ENCODE measurements at regions not wholly inside any gene's neighbourhood (a gene's known extent, or its start where the extent isn't known, plus 50 kb on each side); places are given as distances from the start of the nearest gene placed in this dataset.

DNA sequence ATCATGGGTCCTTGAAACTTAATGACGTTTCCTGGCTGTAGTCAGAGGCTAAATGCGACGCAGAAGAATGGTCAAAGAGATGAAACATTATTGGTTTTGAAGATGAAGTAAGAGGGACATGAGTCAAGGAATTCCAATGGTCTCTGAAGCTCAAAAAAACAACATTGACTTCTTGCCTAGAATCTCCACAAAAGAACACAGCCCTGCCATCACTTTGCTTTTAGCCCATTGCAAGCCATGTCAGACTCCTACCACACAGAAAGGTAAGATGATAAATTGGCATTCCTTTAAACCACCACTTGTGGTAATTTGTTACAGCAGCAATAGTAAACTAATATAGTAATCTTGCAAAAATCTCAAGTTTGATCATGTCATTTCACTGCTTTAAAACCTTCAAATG, 109.4 kb downstream of the TMEM26 start:
- H3K36me3 ChIP-seq (ENCODE audit: control insufficient read depth in 4 of 4, insufficient read depth in 3 of 4, low read depth in 1 of 4, low read length in 3 of 4) = no peaks in the 10 kb centered on the region
- H3K27ac ChIP-seq (ENCODE audit: low read depth in 1 of 2, low read length in 2 of 2) = no peak overlapping the region
- no peak overlapping the region for H3K4me3 ChIP-seq (ENCODE audit: low read depth in 1 of 3, low read length in 3 of 3)
- H3K27me3 ChIP-seq (ENCODE audit: control insufficient read depth in 4 of 4, insufficient read depth in 4 of 4, low read length in 3 of 4) = no peaks in the 10 kb centered on the region
- no peak overlapping the region for H3K9ac ChIP-seq (ENCODE audit: low read depth in 1 of 2, low read length in 2 of 2)
- 70% methylated on average over 3 of the region's 3 CpGs for WGBS
- H3K9me3 ChIP-seq (ENCODE audit: control insufficient read depth in 4 of 4, low read length in 3 of 4) = no peaks in the 10 kb centered on the region
- TF ChIP-seq EGR1 (IDR thresholded peaks at IDR 0.05; ENCODE audit: low read depth in 2 of 2) (no peak), TAF1 (conservative IDR thresholded peaks at IDR 0.05) (no peak), YY1 (IDR thresholded peaks at IDR 0.05) (no peak)
- TF ChIP-seq, protein P1, sequence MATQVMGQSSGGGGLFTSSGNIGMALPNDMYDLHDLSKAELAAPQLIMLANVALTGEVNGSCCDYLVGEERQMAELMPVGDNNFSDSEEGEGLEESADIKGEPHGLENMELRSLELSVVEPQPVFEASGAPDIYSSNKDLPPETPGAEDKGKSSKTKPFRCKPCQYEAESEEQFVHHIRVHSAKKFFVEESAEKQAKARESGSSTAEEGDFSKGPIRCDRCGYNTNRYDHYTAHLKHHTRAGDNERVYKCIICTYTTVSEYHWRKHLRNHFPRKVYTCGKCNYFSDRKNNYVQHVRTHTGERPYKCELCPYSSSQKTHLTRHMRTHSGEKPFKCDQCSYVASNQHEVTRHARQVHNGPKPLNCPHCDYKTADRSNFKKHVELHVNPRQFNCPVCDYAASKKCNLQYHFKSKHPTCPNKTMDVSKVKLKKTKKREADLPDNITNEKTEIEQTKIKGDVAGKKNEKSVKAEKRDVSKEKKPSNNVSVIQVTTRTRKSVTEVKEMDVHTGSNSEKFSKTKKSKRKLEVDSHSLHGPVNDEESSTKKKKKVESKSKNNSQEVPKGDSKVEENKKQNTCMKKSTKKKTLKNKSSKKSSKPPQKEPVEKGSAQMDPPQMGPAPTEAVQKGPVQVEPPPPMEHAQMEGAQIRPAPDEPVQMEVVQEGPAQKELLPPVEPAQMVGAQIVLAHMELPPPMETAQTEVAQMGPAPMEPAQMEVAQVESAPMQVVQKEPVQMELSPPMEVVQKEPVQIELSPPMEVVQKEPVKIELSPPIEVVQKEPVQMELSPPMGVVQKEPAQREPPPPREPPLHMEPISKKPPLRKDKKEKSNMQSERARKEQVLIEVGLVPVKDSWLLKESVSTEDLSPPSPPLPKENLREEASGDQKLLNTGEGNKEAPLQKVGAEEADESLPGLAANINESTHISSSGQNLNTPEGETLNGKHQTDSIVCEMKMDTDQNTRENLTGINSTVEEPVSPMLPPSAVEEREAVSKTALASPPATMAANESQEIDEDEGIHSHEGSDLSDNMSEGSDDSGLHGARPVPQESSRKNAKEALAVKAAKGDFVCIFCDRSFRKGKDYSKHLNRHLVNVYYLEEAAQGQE (IDR thresholded peaks at IDR 0.05) = no peak
- no peaks in the 10 kb centered on the region for H3K4me1 ChIP-seq (ENCODE audit: control insufficient read depth in 4 of 4, insufficient read depth in 4 of 4, low read length in 3 of 4)
- DNase-seq (ENCODE audit: low spot score) = no peak

DNA sequence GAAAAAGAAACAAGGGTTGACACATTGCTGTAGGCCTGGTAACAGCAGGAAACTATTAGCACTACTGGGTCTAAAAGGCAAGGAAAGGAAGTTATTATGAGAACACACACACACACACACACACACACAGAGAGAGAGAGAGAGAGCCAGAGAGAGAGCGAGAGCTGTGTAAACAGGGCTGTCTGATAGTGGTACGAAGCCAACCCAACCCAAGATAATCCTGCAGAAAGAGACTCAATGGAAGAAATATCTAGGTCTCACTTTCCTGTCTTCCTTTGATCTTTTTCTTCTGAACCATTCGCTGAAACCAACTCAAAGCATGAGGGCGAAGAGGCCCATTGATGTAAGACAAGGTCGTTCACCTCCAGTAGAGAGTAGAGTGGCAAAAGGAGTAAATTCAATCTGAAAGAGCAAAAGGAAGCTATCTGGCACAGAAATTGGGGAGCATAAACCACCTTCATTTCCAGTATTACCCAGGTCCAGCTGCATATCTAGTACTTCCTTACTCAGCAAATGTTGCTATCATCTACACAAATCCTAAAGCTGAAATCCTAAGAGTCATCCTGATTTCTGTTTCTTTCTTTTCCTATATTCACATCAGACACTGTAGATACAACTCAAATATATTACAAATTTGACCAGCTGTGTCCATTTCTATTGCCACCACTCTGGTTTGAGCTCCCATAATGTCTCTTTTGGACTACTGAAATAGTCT, 110.2 kb downstream of the TMEM26 start:
- Histone ChIP-seq H3K4me3 (ENCODE audit: low read depth in 1 of 3, low read length in 3 of 3) (no peak overlapping the region), H3K27me3 (ENCODE audit: control insufficient read depth in 4 of 4, insufficient read depth in 4 of 4, low read length in 3 of 4) (no peaks in the 10 kb centered on the region), H3K9me3 (ENCODE audit: control insufficient read depth in 4 of 4, low read length in 3 of 4) (no peaks in the 10 kb centered on the region), H3K4me1 (ENCODE audit: control insufficient read depth in 4 of 4, insufficient read depth in 4 of 4, low read length in 3 of 4) (no peaks in the 10 kb centered on the region), H3K9ac (ENCODE audit: low read depth in 1 of 2, low read length in 2 of 2) (no peak overlapping the region), H3K27ac (ENCODE audit: low read depth in 1 of 2, low read length in 2 of 2) (no peak overlapping the region), H3K36me3 (ENCODE audit: control insufficient read depth in 4 of 4, insufficient read depth in 3 of 4, low read depth in 1 of 4, low read length in 3 of 4) (no peaks in the 10 kb centered on the region)
- 42% methylated on average over 5 of the region's 5 CpGs for WGBS
- TF ChIP-seq, protein P2, sequence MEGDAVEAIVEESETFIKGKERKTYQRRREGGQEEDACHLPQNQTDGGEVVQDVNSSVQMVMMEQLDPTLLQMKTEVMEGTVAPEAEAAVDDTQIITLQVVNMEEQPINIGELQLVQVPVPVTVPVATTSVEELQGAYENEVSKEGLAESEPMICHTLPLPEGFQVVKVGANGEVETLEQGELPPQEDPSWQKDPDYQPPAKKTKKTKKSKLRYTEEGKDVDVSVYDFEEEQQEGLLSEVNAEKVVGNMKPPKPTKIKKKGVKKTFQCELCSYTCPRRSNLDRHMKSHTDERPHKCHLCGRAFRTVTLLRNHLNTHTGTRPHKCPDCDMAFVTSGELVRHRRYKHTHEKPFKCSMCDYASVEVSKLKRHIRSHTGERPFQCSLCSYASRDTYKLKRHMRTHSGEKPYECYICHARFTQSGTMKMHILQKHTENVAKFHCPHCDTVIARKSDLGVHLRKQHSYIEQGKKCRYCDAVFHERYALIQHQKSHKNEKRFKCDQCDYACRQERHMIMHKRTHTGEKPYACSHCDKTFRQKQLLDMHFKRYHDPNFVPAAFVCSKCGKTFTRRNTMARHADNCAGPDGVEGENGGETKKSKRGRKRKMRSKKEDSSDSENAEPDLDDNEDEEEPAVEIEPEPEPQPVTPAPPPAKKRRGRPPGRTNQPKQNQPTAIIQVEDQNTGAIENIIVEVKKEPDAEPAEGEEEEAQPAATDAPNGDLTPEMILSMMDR (IDR thresholded peaks at IDR 0.05; ENCODE audit: low read depth, low read length, missing input control) = no peak
- no peak for TF ChIP-seq NR2F2 (IDR thresholded peaks at IDR 0.05)
- TF ChIP-seq, protein P3, sequence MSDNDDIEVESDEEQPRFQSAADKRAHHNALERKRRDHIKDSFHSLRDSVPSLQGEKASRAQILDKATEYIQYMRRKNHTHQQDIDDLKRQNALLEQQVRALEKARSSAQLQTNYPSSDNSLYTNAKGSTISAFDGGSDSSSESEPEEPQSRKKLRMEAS (IDR thresholded peaks at IDR 0.05) = no peak
- TF ChIP-seq TAF1 (conservative IDR thresholded peaks at IDR 0.05) = no peak
- DNase-seq (ENCODE audit: low spot score) = no peak

DNA sequence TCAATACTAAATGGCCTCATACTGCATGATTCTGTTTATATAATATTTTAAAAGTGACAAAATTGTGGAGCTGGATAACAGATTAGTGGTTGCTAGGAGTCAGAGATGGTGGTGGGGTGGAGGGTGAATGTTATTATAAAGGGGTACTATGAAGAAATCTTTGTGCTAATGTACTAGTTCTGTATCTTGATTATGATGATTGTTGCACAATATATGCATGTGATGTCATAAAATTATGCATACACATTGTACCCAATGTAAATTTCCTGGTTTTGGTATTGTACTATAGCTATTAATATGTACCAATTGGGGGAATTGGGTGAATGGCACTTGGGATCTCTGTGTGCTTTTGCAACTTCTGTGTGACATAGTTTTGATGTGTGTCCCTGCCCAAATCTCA, 112.2 kb downstream of the TMEM26 start:
- no peak overlapping the region for H3K27ac ChIP-seq (ENCODE audit: low read depth in 1 of 2, low read length in 2 of 2)
- H3K4me3 ChIP-seq (ENCODE audit: low read depth in 1 of 3, low read length in 3 of 3) = no peak overlapping the region
- no peak overlapping the region for H3K9ac ChIP-seq (ENCODE audit: low read depth in 1 of 2, low read length in 2 of 2)
- no peaks in the 10 kb centered on the region for H3K4me1 ChIP-seq (ENCODE audit: control insufficient read depth in 4 of 4, insufficient read depth in 4 of 4, low read length in 3 of 4)
- H3K9me3 ChIP-seq (ENCODE audit: control insufficient read depth in 4 of 4, low read length in 3 of 4) = no peaks in the 10 kb centered on the region
- DNase-seq (ENCODE audit: low spot score) = no peak
- no peaks in the 10 kb centered on the region for H3K36me3 ChIP-seq (ENCODE audit: control insufficient read depth in 4 of 4, insufficient read depth in 3 of 4, low read depth in 1 of 4, low read length in 3 of 4)
- H3K27me3 ChIP-seq (ENCODE audit: control insufficient read depth in 4 of 4, insufficient read depth in 4 of 4, low read length in 3 of 4) = no peaks in the 10 kb centered on the region
- TF ChIP-seq YY1 (IDR thresholded peaks at IDR 0.05) = no peak
- no peak for TF ChIP-seq EGR1 (IDR thresholded peaks at IDR 0.05; ENCODE audit: low read depth in 2 of 2)
- TF ChIP-seq, protein P2 (IDR thresholded peaks at IDR 0.05; ENCODE audit: low read depth, low read length, missing input control) = no peak
- no peak for TF ChIP-seq NR2F2 (IDR thresholded peaks at IDR 0.05)
- TF ChIP-seq, protein P1 (IDR thresholded peaks at IDR 0.05) = no peak
- no peak for TF ChIP-seq HNF4G (IDR thresholded peaks at IDR 0.05)
- TF ChIP-seq SP1 (IDR thresholded peaks at IDR 0.05) = no peak
- TF ChIP-seq RXRA (IDR thresholded peaks at IDR 0.05) = no peak
- TF ChIP-seq HNF4A (conservative IDR thresholded peaks at IDR 0.05) = no peak
- no peak for TF ChIP-seq RAD21 (IDR thresholded peaks at IDR 0.05)
- TF ChIP-seq, protein P4, sequence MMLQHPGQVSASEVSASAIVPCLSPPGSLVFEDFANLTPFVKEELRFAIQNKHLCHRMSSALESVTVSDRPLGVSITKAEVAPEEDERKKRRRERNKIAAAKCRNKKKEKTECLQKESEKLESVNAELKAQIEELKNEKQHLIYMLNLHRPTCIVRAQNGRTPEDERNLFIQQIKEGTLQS (IDR thresholded peaks at IDR 0.05) = no peak
- no peak for TF ChIP-seq GABPA (IDR thresholded peaks at IDR 0.05 in 1 of 2, conservative IDR thresholded peaks at IDR 0.05 in 1 of 2)

Data from liver (tissue), 8 donors.